EH (cell line): ENCODE measurements at regions not wholly inside any gene's neighbourhood (a gene's known extent, or its start where the extent isn't known, plus 50 kb on each side); places are given as distances from the start of the nearest gene placed in this dataset.

Experiments
- DNase-seq: peaks from one replicate; pipeline ENCODE4 v3.0.0-alpha.2; 2015; ENCODE audit warnings: low read depth

DNA sequence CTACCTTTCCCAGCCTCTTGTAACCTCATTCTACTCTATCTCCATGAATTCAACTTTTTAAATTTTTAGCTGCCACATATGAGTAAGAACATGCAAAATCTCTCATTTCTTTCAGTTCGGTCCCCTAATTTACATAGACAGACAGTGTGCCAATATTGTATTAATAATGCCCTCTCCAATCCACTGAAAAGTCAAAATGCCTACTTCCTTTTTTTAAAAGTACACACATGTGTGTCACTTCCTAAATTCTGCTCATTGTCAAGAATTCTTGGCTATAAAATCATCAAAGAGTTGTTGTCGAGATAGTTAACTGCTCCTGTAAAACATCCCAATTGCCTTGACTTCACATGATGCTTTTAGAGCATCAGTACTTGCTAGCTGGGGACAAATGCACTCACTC lies 84.2 kb upstream of the IL12A start:
- DNase-seq = no peak

DNA sequence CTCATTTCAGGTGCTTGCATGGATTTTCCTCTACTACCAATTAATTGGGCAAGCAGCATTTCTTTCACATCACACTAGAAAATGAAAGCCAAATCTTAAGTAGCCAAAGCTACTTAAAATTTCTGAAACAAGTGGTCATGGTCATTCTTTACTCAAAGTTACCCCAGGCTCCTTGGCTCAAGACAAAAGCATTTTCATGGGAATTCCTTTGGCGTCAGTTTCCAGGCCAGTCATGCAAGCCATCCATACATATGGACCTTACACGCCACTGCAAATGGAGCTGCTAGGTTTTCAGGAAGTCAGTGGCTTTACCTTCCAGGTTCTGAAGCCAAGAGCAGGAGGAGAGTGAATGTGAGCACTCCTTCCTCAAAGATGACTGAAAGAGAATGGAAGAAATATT lies 83.7 kb upstream of the IL12A start:
- DNase-seq = peak; percentile 82

DNA sequence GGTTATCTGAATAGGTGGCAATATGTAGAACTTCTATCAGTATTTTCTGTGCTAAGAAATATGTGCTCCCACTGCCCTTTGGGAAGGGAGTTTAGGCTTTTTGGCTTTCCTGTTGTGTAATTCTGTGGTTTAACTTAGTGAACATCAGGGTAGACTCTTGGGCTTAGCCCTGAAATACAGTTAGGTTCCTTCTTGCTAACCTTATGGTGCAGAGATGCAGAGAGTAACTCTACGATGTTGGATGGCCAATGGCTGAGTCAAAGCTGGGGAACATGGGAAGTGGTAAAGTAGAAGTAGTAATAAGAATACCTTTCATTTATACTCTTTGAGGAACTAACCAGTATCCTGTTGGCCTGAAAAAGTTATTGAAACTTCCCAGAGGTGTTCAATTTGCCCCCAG lies 80.8 kb upstream of the IL12A start:
- DNase-seq = no peak

DNA sequence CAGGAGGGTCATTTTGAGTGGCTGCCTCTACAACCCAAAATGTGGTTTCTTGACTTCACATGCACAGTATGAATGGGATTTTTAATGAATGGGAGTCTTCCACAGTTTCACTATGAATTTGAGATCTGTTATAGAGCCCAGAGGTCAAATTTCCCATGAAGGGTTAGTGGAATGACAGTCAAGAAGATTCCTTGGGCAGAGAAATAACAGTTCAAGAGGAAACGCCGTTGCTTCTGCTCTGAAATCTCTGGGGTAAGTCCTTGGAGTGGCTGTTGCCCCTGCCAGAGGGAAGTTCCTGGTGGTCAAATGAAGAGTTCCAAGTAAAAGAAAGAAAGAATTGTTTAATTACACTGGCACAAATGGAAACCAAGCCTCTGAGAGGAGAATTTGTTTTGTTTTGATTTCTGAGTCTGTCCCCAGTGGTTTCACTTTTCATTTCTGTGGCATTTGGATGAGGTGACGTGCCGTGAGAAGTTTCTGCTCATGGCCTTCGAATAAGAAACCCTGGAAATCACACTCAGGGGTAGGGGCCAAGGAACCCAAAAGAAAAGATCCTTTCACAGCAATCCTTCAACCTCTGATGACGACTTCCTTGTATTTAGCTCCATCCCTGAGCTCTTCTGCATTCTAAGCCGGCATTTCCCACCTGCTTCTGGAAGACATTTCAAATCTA lies 77.5 kb upstream of the IL12A start:
- DNase-seq = no peak

DNA sequence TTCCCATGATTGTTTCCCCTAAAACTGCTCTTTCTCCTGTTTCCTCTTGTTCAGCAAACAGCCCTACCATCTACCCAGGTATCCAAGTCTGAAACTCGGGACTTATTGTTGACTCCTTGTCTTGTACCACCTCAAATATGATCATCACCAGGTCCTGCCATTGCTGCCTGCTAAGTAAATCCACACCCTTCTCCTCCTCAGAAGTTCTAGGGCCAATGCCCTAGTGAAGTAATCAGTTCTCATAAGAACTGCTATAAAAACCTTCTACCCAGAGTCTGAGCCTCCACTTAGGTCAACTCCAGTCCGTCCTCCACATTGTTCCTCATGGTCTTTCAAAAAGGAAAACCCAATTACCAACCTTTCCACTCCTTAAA lies 77.0 kb upstream of the IL12A start:
- DNase-seq = no peak

DNA sequence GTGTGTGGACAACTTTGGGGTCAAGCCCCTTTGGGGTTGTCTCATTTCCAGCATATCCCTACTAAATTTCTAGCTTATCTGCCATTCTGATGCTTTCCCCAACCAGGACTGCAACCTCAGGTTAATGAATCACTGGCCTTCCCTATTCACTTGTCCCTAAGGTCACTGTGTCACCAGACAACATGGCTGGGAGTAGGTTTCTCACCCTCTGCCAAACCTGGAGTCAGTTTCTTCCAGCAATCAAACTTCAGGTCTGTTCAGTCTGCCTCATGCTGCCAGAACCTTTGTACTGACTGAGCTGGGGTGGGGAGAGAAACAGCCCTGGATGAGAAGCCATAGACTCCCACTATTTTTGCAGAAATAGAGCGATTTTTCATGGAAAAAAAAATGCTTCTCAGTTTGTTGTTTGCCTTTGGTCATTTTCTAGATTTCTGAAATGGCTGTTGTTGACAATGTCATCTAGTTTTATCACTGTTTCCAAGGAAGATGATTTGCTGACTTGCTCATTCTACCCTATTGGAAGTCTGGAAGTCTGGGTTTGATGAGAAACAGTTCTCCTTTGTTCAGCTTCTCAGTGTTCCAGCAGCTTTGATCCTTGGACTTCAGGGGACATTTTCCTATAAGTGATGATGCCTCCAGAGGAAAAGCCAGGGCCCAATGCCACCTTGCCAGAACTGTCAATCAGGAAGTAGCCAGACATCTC lies 74.8 kb upstream of the IL12A start:
- DNase-seq = no peak

DNA sequence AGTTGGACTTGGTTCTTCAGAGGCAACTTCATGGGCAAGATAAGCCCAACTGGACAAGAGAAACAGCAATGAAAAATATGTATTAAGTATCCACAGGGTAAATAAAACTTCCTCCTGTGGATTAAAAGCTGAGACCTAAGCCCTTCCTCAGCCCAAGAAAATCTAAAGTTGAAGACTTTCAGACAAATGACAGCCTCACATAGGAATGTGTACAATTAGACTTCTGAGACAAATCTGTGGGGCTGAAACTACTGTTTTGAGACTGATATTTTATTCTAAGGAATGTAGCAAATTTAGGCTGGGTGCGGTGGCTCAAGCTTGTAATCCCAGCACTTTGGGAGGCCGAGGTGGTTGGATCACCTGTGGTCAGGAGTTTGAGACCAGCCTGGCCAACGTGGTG lies 74.2 kb upstream of the IL12A start:
- DNase-seq = peak; percentile 73

DNA sequence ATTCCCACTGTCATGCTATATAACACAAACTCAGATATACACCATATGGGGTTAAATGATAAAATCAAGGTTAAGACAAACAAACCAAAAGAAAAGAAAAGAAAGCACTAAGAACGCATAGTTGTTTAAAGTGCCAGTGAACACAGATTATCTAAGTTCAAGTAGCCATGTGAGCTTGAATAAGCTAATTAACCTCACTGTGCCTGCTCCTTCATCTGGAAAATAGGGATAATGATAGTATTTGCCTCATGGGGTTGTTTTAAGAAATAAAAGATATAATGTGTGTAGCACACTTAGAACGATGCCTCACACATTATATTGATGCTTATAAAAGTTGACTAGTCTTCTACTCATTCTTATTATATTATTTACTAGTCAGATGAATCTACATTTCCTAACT lies 72.6 kb upstream of the IL12A start:
- DNase-seq = no peak

DNA sequence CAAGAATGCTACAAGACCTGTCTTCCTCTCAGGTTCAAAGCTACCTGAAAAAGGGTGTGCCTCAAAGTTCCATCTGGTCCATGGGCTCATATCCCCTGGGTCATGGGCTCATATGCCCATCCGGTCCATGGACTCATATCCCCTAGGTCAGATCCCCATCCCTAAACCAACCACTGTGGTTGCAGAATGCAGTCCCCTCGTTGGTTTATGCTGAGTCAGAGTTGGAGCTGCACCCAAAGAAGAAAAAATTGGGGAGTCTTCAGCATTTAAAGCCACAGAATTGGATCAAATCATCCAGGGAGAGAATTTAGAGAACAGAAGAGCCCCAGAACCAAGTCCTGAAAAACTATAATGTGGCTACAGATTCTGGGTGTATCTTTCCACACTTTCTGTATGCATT lies 71.5 kb upstream of the IL12A start:
- no peak for DNase-seq

DNA sequence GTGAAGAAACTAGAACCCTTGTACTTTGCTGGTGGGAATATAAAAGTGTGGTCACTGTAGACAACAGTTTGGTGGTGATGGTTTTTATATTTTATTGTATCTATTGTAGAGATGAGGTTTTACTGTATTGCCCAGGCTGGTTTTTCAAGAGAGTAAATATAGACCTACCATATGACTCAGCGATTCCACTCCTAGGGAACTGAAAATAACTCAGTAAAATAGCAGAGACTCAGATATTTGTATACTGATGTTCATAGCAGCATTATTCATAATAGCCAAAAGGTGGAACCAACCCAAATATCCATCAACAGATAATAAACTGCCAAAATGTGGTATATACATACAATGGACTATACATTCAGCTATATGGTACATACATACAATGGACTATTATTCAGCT lies 68.8 kb upstream of the IL12A start:
- peak; percentile 79 for DNase-seq

DNA sequence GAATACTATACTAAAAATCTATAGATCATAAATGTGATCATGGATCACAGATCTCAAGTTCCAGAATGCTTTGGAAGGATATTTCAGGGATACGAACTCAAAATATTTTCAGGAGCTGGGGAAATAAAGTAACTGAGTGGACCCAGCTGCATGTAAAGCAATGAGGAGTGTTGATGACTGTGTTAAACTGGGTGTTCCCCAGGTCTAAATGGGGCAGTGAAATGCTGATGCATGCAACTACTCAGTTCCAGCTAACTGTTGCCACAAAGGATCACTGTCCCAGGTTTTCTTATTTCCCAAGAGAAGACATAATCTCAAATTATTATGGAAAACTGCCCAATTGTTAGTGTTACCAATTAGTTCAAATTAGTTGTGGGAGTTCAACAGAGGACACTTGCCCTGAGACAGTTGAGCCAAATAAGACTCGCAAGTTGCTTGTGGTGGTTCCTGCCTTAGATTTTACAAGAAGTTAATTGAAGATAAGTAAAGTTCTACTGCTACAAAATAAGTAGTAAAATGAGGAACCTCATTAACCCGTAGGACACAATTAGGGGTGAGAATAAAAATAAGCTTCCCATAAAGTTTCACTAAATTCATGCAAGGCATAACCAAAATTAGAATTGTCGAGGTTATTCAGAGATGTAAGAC lies 66.3 kb upstream of the IL12A start:
- DNase-seq = no peak

DNA sequence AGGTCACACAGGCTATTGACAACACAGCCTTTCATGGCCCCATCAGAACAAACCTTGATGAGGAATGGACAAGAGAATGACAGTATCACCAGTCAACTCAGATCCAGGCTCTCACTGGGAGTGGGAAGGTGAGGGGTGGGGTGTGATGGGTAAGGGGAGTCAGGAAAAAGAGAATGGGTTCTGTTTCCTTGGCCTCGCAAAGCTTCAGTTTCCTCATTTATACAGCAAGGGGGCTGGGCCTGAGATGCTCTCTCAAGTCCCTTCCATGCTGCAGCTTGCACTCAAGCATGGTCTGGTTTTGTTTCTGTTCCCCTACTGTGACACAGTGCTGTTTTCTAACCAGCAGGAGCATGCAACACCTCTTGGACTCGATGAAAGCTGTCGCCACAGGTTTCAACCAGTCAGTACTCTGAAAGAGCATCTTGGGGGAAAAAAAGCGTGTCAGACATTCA lies 65.7 kb upstream of the IL12A start:
- DNase-seq = no peak

DNA sequence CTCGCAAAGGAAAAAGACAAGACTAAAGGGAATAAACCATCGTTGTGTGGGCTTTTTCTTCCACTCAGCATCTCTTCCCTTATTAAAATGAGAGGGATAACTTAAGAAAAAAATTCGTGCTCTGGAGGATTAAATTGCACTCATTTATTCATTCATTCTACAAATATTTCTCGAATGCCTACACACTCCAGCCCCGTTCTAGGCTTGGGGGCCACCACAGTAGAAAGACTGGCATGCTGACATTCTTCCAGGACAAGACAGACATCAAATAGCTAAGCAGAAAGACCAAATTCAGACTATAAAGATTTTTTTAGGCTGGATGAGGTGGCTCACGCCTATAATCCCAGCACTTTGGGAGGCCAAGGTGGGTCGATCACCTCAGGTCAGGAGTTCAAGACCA lies 65.3 kb upstream of the IL12A start:
- DNase-seq = no peak

DNA sequence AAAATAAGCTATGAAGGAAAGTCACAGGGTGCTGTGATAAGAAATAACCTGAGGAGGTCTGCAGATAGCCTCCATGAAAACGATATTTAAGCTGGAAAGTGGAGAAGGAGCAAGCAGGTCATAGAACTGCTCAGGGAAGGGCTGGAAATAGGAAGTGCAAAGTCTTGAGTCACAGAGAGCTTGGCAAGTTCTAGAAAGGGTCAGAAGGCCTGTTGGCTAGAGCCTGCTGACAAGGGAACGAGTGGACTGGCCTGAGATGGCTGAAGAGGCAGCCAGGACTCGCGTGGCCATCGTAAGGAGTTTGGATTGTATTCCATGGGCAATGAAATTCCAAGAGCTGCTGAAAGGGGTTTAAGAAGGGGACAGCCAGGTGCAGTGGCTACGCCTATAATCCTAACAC lies 64.7 kb upstream of the IL12A start:
- peak; percentile 57 for DNase-seq

DNA sequence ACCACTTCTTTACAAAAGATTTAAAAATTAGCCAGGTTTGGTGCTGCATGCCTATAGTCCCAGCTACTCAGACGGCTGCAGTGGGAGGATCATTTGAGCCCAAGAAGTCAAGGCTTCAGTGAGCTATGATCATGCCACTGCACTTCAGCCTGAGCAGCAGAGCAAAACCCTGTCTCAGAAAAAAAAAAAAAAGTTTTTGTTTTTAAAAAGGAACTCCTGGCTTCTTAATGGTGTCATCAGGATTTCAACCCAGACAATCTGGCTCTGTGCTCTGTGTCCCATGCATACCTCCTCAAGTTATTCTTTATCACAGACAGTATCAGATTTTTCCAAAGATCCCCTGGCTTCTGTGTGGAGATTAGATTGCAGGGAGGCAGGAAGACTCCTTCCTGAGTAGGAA lies 64.2 kb upstream of the IL12A start:
- no peak for DNase-seq

DNA sequence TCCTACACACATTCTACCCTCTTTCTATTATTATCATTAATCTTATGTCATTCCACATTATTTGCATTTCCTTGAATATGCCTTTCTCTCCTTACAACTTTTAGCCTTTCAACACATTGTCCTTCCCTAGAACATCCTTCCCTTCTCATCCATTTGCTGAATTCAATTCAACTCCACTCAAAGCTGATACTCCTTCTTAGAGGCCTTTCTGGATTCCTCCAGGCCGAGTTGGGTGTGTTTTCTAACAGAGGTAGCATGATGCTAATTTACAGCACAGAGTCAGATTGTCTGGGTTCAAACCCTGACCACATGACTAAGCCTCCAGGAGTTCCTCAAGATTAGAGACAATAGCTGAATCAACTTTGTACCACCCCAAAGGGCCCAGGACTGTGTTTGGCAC lies 63.4 kb upstream of the IL12A start:
- DNase-seq = no peak

DNA sequence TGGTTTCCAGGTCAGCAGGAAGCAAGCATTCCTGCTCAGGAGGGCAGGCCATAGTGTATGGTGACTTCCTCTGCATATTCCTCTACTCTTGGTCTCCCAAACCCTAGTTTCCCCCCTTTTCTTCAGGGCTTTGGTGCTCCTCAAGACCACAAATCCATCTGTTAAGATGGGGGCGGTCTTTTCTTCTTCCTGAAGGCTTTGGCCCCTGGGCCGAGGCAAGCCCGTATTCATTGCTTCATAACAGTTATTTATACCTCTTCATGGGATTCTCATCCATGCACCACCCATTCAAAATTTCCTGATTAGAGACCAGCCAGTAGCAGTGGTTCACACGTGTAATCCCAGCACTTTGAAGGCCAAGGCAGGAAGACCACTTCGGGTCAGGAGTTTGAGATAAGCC lies 62.1 kb upstream of the IL12A start:
- no peak for DNase-seq

DNA sequence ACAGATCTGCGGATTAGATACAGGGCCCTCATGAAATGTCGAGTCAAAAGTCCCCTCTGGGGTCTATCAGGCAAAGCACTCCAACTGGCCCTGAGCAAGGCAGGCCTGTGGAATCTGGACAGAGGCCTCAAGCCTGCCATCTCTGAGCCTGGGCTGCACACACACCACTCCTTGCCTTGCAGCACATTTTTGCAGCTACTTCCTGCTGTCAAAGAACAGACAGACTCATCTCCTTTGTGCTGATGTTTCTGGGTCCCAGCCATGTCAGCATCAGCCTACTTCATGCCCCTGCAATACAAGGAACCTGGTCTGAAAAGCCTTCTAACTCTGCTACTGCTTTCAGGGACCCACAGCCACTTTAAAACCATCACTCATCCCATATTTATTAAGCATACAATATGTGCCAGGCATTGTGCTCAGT lies 60.6 kb upstream of the IL12A start:
- peak; percentile 80 for DNase-seq

DNA sequence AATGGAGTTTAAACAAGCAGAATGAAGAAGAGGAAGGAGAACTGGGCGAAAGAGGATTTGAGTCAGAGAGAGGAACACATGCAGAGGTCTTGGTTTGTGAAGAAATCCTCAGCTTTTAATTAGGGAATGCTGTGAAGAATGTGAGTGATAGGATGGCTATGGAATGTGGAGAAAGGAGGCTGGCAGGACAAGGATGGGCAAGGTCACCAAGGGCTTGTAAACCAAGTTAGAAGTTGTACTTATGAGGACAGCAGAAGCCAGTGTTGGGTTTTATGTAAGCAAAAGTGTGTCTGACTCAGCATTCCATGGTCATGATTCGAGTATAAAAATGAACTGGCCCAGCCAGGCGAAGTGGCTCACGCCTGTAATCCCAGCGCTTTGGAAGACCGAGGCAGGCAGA lies 60.0 kb upstream of the IL12A start:
- peak; percentile 100 for DNase-seq

DNA sequence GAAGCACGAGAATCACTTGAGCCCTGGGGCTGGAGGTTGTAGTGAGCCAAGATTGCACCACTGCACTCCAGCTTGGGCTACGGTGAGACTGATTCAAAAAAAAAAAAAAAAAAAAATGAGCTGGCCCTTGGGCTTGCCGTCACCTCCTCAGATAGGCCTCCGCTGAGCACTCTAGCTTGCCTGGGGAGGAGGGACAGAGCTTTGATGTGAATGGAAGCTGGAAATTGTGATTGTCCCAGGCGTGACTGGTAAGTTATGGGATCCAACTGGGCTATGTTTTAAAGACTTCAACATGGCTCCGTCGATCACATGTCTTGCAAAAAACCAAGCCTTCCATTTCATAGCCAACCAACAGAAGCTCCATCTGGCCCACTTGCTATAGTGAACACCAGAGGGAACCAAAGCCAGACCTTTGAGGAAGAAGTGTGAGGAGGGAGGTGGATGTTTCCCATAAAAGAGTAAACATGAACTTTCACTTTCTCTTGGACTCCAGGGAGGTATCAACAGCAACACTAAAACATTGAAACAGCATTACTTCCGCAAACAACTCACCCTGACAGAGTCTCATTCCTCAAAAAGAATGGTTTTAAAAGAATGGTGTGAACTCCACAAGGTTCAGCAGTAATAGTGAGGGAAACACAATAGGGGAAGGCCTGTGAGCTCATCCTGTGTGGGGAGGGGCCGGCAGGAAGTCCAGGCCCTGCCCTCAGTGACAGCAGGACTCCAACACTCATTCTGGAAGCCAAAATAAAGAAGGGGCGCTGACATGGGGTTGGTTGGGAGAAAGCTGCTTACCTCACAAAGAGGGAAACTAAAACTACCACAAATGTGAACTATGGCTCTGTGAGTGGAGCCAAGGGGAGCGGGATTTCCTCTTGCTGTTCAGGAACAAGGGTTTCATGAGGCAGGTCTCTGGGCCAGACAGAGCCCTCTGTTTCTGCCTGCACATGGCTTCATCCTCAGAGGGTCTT lies 59.2 kb upstream of the IL12A start:
- peak; percentile 91 for DNase-seq

DNA sequence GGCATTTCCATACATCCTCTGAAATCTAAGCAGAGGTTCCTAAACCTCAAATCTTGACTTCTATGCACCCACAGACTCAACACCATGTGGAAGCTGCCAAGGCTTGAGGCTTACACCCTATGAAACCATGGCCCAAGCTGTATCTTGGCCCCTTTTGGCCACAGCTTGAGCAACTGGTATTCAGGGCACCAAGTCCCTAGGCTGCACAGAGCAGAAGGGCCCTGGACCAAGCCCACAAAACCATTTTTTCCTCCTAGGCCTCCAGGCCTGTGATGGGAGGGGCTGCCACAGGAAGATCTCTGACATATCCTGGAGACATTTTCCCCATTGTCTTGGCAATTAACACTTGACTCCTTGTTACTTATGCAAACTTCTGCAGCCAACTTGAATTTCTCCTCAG lies 54.4 kb upstream of the IL12A start:
- no peak for DNase-seq

DNA sequence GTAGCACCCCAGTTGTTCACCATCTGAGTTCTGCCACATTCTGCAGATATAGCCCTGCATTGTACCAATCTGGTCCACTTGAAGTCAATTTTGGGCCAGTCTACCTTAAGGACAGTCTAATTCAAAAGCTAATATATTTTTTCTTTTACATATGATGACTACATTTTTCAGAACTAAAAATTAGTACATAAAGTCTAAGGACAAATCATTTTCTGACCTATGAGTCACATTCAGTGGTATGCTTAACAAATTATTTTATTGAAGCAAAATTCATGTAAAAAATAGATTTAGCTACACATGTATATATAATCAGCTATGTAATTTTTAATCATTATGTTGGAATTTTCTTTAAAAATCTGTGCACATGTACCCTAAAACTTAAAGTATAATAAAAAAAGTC lies 52.1 kb upstream of the IL12A start:
- DNase-seq = peak; percentile 30
